ENCODE measurements at regions not wholly inside any gene's neighbourhood (a gene's known extent, or its start where the extent isn't known, plus 50 kb on each side); places are given as distances from the start of the nearest gene placed in this dataset.
A peak's percentile ranks its signal among the peaks of the same experiment; 100 is the strongest.

GRCh38 chr12:65517656-65518210 lies 239.2 kb downstream of the MSRB3 start:
- DNase-seq (ENCODE audit: low read depth): no peak

GRCh38 chr12:65518771-65519170 lies 240.3 kb downstream of the MSRB3 start:
- DNase-seq (ENCODE audit: low read depth): peak; percentile 73

- DNase-seq (ENCODE audit: low read depth): no peak
Measured at GRCh38 chr12:65520658-65521057, 242.2 kb downstream of the MSRB3 start.

- peak; percentile 70 for DNase-seq (ENCODE audit: low read depth)
Measured at GRCh38 chr12:65522956-65523860, 244.7 kb downstream of the MSRB3 start.

- peak; percentile 92 for DNase-seq (ENCODE audit: low read depth)
Measured at GRCh38 chr12:65524666-65525065, 246.2 kb downstream of the MSRB3 start.

- peak; percentile 95 for DNase-seq (ENCODE audit: low read depth)
Measured at GRCh38 chr12:65525491-65526141, 247.1 kb downstream of the MSRB3 start.

GRCh38 chr12:65526311-65526710 lies 247.8 kb downstream of the MSRB3 start:
- DNase-seq (ENCODE audit: low read depth): peak; percentile 91

GRCh38 chr12:65528127-65528526 lies 249.6 kb downstream of the MSRB3 start:
- DNase-seq (ENCODE audit: low read depth): no peak

- DNase-seq (ENCODE audit: low read depth): no peak
Measured at GRCh38 chr12:65529106-65529505, 250.6 kb downstream of the MSRB3 start.

GRCh38 chr12:65529771-65530435 lies 251.4 kb downstream of the MSRB3 start:
- DNase-seq (ENCODE audit: low read depth): peak; percentile 38

- DNase-seq (ENCODE audit: low read depth): peak; percentile 46
Measured at GRCh38 chr12:65532162-65532561, 253.7 kb downstream of the MSRB3 start.

GRCh38 chr12:65532764-65533163 lies 254.3 kb downstream of the MSRB3 start:
- peak; percentile 99 for DNase-seq (ENCODE audit: low read depth)

GRCh38 chr12:65533177-65533883 lies 254.8 kb downstream of the MSRB3 start:
- peak; percentile 93 for DNase-seq (ENCODE audit: low read depth)

- DNase-seq (ENCODE audit: low read depth): peak; percentile 79
Measured at GRCh38 chr12:65534238-65534841, 255.9 kb downstream of the MSRB3 start.

GRCh38 chr12:65535946-65536345 lies 257.5 kb downstream of the MSRB3 start:
- DNase-seq (ENCODE audit: low read depth): peak; percentile 52

- DNase-seq (ENCODE audit: low read depth): no peak
Measured at GRCh38 chr12:65536351-65536750, 257.9 kb downstream of the MSRB3 start.

- peak; percentile 100 for DNase-seq (ENCODE audit: low read depth)
Measured at GRCh38 chr12:65536876-65537681, 258.6 kb downstream of the MSRB3 start.

GRCh38 chr12:65537978-65538377 lies 259.5 kb downstream of the MSRB3 start:
- peak; percentile 46 for DNase-seq (ENCODE audit: low read depth)

- DNase-seq (ENCODE audit: low read depth): no peak
Measured at GRCh38 chr12:65539023-65539422, 260.5 kb downstream of the MSRB3 start.

- peak; percentile 31 for DNase-seq (ENCODE audit: low read depth)
Measured at GRCh38 chr12:65540140-65540539, 261.7 kb downstream of the MSRB3 start.

Measured in M059J (cell line).